ENCODE measurements at regions not wholly inside any gene's neighbourhood (a gene's known extent, or its start where the extent isn't known, plus 50 kb on each side); places are given as distances from the start of the nearest gene placed in this dataset.

DNA sequence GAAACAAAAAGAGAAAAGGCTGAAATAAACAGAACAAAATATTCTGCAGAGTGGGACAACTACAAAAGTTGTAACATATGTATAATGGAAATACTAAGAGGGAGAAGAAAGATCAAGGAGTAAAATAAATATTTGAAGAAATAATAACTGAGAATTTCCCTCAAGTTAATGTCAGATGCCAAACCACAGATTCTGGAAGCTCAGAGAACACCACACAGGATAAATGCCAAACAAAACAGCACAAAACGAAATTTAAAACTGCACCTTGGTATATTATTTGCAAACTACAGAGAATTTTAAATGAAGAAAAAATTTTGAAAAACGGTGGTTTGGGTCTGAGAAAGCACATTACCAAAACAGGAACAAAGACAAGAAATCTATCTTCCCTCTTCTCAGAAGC lies 1588.9 kb upstream of the TMEFF2 start:
- no peak for DNase-seq (ENCODE audit: low spot score)

DNA sequence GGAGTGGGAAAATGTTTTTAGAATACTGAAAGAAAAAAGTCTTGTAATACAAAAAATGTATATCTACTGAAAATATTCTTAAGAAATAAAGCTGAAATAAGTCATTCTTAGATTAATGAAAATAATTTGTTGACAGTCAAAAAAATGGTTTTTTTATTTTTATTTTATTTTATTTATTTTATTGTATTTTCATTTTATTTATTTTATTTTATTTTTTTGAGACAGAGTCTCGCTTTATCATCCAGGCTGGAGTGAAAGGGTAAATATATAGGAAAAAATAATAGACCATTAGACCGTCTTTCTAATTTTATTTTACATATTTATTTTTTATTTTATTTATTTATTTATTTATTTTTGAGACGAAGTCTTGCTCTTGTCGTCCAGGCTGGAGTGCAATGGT lies 1583.6 kb upstream of the TMEFF2 start:
- no peak for DNase-seq (ENCODE audit: low spot score)

DNA sequence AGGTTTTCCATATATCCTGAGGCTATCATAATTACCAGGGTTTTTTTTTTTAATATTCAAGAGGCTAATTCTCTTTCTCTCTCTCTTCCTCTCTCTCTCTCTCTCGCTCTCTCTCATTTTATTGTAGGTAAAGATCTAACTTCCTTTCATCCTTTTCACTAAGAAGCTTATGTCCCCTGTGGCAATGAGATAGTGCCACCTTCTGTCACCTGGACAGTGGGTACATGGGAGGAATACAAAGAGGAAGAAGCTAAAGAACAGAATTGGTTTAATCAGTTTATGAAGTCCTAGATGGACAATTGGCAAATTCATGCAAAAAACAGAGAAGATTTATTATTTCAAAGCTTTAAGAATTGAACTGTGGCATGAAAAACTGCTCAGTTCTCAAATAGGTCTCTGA lies 1582.3 kb upstream of the TMEFF2 start:
- no peak for DNase-seq (ENCODE audit: low spot score)

DNA sequence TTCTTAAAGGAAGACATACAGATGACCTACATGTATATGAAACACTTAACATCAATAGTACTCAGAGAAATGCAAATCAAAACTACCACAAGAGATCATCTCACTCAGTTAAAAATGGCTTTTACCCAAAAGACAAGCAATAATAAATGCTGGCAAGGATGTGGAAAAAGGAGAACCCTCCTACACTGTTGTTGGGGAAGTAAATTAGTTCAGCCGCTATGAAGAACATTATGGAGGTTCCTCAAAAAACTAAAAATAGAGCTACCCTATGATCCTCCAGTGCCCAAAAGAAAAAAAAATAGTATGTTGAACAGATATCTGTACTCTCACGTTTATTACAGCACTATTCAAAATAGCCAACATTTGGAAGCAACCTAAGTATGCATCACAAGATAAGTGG lies 1579.4 kb upstream of the TMEFF2 start:
- DNase-seq (ENCODE audit: low spot score) = no peak

DNA sequence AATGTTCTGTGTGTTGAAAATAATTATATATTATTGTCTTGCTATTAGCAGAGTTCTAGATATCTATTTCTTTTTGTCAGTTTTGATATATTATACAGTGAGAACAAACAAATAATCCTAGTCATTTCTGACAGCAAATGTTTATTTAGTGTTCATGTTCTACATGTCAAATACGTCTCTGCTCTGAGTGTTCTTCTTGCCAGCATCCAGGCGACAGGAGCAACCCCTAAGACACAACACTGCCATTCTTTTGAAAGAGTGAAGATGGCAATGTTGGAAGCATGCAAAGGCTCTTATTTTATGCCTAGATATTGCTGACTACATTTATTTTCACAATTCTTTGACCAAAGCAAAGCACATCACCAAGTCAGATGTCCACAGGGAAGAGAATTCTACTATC lies 1556.6 kb upstream of the TMEFF2 start:
- DNase-seq (ENCODE audit: low spot score) = no peak

DNA sequence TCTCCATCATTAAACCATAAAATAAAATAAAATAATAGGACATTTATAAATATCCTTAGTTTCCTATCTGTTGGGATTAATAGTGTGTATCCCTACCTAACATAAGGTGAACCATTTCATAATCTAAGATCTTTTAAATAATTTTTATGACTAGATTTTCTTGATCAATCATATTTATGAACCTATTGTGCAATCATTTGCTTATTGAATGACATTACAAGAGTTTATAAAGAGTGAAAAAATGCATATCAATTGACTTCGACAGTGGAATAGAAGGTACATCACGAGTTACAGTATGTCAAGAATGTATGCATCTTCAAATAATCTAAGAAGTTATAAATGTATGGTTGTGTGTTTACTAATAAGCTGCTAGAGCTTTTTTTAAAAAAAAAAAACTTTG lies 1554.8 kb upstream of the TMEFF2 start:
- no peak for DNase-seq (ENCODE audit: low spot score)

DNA sequence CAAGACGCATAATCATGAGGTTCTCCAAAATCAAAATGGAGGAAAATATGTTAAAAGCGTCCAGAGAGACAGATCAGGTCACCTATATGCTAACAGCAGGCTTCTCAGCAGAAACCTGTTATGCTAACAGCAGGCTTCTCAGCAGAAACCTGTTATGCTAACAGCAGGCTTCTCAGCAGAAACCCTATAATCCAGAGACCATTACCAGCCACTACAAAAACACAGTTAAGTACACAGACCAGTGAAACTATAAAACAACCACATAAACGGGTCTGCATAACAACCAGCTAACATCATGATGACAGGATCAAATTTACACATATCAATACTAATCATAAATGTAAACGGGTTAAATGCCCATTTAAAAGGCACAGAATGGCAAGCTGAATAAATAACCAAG lies 1548.4 kb upstream of the TMEFF2 start:
- no peak for DNase-seq (ENCODE audit: low spot score)

DNA sequence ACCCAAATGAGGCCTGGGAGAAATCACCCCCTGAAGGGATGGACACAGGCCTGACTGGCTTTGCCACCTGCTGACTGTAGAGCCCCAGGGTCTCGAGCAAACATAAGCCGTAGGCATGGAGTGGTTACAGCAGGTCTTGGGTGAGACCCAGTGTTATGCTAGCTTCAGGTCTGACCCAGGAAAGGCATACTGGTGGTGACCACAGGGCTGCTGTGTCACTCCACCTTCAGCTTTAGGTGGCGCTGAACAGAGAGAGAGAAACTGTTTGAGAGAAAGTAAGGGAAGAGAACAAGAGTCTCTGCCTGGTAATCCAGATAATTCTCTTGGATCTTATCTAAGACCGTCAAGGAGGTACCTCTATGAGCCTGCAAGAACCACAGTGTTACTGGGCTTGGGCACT lies 1544.2 kb upstream of the TMEFF2 start:
- DNase-seq (ENCODE audit: low spot score) = no peak

DNA sequence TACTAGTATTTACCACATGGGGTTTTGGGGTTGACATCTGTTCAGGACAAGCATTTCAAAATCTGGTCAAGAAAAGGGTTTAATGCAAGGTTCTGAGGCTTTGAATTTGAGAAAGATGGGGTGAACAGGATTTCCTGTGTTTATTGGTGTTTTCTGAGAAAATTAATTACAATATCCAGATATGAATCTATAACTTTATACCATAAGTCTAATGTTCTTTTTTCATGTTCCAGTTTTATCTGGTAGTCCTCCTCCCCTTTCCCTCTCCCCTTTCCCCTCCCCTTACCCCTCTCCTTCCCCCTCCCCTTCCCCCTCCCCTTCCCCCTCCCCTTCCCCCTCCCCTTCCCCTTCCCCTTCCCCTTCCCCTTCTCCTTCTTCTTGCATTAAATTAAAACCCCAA lies 1518.2 kb upstream of the TMEFF2 start:
- no peak for DNase-seq (ENCODE audit: low spot score)

DNA sequence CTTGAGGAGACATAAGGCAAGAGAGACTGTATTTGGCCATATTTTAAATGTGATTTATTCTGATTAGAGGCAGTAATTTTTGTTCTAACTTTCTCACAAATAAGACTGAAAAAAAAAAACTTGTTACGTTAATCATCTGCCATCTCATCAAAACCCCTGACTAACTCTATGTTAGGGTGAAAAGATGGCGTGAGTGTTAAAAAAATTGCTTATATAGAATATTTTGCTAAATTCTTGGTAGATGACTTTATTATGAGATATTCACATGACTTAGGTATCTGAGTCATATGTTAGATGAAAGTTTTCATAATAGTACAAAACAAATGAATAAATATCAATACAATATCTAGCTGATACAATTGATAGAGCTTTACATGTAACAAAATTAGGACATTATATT lies 1508.7 kb upstream of the TMEFF2 start:
- no peak for DNase-seq (ENCODE audit: low spot score)

DNA sequence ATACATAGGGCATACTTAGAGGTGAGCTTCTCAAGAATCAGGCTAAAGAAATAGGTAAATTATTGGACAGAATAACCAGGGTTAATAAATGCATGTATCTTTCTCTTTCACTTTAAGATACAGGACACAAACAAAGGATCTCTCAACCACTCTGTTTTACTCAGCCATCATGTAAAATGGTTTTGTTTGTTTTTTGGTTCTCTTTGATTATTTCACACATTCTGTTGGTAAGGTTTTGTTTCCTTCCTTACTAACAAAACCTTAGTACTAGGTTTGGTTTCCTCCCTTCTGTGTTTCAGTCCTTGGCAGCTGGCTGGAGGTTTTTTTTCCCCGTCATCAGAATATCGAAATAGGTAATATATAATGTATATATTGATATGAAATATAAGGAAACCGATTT lies 1506.8 kb upstream of the TMEFF2 start:
- DNase-seq (ENCODE audit: low spot score) = no peak

DNA sequence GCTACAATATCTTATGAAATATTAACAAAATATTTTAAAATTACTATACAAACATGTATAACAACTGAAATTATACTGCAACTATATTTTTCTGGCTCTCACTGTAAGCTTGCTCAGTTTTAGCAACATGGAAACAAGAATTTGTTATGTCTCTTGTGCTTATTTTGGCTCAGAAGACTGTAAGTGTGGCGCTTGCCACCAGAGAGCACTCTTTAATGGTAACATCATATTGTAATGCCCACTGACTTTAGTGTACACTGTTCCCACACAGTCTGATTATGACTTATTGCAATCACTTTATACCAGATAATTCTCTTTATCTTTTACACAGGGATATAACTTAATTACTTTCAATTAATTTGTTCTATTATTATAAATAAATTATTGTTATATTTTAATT lies 1500.6 kb upstream of the TMEFF2 start:
- peak; percentile 22 for DNase-seq (ENCODE audit: low spot score)

DNA sequence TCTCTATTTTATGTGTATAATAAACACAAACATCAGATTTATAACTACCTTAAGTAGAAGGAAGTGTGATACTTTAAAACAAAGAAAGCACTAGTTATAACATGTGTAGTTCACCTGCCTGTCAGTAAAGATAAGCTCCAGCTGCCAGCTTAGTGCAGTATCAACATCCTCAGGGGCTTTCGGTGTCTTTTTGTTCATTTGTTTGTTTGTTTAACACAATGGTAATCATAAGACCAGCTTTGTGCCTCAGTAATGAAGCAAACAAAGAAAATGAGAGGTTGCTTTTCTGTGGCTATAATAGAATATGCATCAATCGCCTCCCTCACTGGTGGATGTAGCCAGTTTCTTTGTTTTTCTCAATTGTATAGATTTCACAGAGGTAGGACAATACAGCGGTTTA lies 1499.0 kb upstream of the TMEFF2 start:
- no peak for DNase-seq (ENCODE audit: low spot score)

DNA sequence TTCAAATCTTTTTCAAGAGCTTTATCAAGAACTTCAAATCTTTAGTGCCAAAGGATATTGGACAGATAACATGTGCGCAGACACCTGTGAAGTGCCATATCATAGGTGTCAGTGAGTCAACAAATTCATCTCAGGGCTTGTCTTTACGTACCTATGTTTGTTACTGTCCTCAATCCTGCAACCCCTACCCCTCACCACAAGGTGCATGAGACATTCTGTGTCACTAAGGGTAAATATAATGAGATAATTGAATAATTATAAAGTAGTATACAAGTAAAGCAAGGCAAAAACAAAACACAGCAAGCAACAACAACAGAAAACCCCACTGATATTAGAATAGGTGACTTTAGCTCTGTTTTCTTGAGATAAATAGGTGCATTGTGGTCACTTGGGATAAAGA lies 1495.8 kb upstream of the TMEFF2 start:
- DNase-seq (ENCODE audit: low spot score) = no peak

DNA sequence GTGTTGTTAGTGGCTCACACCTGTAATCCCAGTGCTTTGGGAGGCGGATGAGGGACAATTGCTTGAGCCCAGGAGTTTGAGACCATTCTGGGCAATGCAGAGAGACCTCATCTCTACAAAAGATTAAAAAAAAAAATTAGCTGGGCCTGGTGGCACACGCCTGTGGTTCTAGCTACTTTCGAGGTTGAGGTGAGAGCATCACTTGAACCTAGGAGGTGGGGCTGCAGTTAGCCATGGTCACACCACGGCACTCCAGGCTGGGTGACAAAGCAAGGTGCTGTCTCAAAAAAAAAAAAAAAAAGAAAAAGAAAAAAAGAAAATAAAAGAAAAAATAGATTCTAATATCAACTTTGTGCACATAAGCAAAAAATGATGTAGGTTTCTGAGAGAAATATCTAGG lies 1492.5 kb upstream of the TMEFF2 start:
- no peak for DNase-seq (ENCODE audit: low spot score)

DNA sequence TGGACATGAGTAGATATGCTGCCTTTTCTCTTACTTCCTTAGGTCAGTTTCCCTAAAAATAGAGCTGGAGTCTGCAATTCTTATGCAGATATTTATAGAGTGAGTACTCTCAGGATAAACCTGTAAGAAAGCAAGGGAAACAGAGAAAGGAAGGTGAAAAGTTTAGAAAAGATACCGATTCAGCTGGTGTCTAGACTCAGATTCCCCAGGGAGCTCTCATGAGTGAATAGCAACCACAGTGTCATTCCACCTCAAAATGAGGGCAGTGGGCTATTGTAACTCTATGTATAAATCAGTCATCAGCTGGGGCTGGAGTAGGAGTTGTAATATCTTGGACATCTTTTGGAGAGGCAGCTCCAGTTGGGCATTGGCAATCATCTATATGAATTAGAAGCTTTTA lies 1485.1 kb upstream of the TMEFF2 start:
- no peak for DNase-seq (ENCODE audit: low spot score)

DNA sequence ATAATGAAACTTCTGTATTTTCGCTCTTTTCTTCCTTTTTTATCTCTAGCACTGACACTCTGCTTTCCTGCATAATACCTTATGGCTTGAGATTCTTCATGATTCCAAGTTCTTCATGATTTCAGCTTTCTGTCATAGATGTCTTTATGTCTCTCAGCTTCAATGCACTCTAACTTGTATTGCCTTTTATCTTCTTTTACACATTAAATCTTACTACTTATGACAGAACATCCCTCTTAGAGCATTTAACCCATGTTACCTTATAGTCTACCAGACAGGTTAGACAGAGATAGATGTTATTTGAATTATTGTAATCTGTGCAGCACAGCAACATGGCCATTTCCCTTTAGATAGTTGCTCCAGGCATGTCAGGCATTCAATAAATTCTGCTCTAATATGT lies 1475.7 kb upstream of the TMEFF2 start:
- DNase-seq (ENCODE audit: low spot score) = peak; percentile 2

DNA sequence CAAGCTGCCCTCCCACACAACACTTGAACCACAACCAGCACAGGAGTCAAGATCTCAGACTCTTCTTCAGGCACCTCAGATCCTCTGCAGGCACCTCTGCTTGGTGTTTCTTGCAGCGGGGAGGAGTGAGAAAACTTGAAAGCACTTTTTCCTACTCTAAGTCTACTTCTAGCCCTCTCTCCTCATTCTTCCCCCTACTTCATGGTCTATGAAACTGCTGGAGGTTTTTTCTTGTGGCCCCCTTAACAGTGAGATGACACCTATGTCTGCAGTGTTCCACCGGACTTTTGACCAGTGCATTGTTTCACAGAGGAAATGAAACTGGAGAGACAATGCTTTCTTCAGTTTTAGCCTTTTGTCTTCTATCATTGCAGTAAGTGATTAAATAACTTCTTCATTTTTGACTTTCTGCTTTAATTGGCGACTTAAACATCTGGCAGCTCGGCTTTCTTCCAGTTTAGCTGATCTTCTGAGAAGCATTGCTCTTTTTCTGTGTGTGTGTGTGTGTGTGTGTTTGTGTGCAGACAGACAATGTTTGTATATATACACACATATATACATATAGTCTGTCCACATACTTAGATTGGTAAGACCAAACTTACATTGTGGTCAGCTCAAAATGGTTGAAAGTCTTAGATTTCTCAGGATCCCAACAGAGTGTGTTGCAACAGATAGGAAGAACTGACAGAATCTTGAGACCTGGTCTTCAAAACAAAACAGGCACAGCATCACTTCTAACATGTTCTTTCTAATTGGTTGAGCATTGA lies 1474.0 kb upstream of the TMEFF2 start:
- no peak for DNase-seq (ENCODE audit: low spot score)

DNA sequence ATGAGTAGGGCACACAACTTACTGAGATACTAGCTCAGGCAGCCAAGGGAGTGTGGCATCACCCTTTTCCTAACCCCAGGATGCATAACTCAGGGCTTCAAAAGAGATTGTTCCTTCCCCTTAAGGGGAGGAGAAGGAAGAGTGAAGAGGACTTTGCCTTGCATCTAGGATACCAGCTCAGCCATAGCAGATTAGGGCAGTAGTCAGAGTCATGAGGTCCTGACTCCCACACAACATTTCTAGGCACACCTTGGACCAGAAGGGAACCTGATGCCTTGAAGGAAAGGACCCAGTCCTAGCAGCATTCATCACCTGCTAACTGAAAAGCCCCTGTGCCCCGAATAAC lies 1433.2 kb upstream of the TMEFF2 start:
- no peak for DNase-seq (ENCODE audit: low spot score)

DNA sequence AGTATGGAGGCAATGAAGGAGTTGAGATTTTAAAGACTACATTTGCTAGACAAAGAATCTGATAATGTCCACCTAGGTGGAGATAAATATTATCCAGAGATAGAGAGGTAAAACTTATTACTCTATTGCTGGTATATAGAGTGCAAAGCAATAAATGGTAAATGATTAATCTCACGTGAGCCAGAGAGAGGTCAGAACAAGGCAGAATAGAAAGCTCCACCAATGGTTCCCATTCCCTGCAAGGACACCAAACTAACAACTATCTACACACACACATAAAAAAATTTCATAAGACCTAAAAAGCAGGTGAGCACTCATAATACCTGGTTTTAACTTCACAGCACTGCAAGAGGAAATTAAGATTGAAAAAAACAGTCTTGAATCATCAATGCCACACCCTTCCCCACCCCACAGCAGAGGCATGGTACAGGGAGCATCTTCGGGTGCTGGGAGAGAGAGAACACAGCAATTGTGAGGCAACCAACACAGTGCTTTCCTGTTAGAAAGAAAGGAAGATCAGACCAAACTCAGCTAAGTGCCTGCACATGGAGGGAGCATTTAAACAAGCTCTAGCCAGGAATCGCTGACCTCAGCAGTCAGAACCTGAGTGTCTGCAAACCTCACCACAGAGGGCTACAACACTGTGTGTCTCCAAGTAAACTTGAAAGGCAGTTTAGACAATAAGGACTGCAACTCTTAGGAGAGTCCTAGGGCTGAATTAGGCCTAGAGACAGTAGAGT lies 1432.6 kb upstream of the TMEFF2 start:
- no peak for DNase-seq (ENCODE audit: low spot score)

DNA sequence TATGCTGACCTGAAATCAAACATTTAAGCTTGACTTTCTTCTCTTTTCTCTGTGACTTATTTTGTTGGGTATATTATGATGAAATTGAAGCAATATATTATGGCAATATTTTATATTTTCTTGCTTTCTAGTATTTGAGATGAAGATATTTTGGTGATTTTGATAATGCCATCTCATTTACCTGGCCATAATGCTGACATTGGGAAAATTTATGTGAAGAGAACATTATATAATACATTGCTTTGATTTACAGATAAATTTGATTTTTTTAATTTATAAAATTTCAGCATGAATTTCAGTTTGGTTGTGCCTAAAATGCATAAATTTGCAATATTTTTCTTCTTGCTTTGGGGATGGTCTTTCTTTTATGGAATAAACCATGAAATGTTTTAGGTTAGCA lies 1413.7 kb upstream of the TMEFF2 start:
- no peak for DNase-seq (ENCODE audit: low spot score)

DNA sequence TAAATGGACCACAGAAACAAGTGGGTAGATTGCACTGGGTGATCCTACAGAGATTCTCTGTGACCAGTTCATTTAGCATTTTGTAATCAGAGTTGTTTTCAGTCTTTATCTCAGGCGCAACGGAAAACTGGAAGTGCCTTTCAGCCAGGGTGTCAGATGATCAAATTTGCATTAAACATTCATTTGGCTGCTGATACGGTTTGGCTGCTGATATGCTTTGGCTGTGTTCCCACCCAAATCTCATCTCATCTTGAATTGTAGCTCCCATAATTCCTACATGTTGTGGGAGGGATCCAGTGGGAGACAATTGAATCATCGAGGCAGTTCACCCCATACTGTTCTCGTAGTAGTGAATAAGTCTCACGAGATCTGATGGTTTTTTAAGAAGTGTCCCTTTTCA lies 1396.1 kb upstream of the TMEFF2 start:
- no peak for DNase-seq (ENCODE audit: low spot score)

DNA sequence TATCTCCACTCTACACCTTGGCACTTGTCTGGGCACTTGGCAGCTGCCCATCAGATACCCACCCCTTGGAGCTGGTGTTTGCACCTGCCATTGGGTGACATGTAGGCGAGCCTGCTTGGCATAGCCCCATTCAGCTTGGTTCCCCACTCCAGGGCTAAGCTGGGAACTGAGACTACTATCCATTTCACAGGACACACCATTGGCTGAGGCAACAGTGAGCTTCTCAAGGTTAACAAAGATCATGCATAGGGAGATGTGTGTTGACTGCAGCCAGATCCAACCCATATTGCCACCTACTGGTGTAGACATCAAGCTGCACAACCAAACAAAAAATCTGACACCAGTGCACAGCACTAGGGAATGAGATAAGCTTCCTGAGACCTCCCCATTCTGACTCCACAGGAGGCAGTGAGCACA lies 1389.8 kb upstream of the TMEFF2 start:
- DNase-seq (ENCODE audit: low spot score) = no peak

Measured in umbilical cord (tissue), 1 donor.